ENCODE measurements at regions not wholly inside any gene's neighbourhood (a gene's known extent, or its start where the extent isn't known, plus 50 kb on each side); places are given as distances from the start of the nearest gene placed in this dataset.

- H3K4me1 ChIP-seq = peaks cover 0 to under 1% (median 0%) of the 10 kb centered on the region in 4 donors
- H3K9me3 ChIP-seq = no peaks in the 10 kb centered on the region
- H3K4me3 ChIP-seq = no peak overlapping the region
- DNase-seq = peak; percentile 59
- no peaks in the 10 kb centered on the region for H3K36me3 ChIP-seq
- H3K27me3 ChIP-seq = peaks cover 4% of the 10 kb centered on the region
- in situ Hi-C loops (cut with MboI; ENCODE audit: low pct_ligation_motif_present in 1 of 4, low pct_unique_long_range_greater_than_20kb in 1 of 4, low sequenced_read_pairs in 3 of 4) = loop anchor here in 3 of 4 donors (10.0 to 25.0 kb wide), 3 partner anchors 353 to 1406 kb away; partner anchors contain the start of gene MEIS1 (in 3 of the 3)
- WGBS, 2 donors (ENCODE audit: low coverage in 1 of 2) = 33 to 44% methylated on average over 4 to 5 of the region's 5 CpGs
- TF ChIP-seq POLR2A (IDR thresholded peaks at IDR 0.05) (no peak), EP300 (IDR thresholded peaks at IDR 0.05; ENCODE audit: low read depth) (no peak), POLR2AphosphoS5 (IDR thresholded peaks at IDR 0.05) (peak in 1 of 3 donors; percentile 26)
- TF ChIP-seq, protein P1, sequence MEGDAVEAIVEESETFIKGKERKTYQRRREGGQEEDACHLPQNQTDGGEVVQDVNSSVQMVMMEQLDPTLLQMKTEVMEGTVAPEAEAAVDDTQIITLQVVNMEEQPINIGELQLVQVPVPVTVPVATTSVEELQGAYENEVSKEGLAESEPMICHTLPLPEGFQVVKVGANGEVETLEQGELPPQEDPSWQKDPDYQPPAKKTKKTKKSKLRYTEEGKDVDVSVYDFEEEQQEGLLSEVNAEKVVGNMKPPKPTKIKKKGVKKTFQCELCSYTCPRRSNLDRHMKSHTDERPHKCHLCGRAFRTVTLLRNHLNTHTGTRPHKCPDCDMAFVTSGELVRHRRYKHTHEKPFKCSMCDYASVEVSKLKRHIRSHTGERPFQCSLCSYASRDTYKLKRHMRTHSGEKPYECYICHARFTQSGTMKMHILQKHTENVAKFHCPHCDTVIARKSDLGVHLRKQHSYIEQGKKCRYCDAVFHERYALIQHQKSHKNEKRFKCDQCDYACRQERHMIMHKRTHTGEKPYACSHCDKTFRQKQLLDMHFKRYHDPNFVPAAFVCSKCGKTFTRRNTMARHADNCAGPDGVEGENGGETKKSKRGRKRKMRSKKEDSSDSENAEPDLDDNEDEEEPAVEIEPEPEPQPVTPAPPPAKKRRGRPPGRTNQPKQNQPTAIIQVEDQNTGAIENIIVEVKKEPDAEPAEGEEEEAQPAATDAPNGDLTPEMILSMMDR (IDR thresholded peaks at IDR 0.05) = peak; percentile 63 to 75 (median 64)
- intact Hi-C loops (cut with DNase I; ENCODE audit: low total_unique reads) = loop anchor here (10.0 kb wide), 2 partner anchors 1266 to 1406 kb away; partner anchors contain the start of gene MEIS1
- H3K27ac ChIP-seq = no peak overlapping the region
Measured at GRCh38 chr2:67840460-67841068, 222.2 kb downstream of the C1D start.

DNA sequence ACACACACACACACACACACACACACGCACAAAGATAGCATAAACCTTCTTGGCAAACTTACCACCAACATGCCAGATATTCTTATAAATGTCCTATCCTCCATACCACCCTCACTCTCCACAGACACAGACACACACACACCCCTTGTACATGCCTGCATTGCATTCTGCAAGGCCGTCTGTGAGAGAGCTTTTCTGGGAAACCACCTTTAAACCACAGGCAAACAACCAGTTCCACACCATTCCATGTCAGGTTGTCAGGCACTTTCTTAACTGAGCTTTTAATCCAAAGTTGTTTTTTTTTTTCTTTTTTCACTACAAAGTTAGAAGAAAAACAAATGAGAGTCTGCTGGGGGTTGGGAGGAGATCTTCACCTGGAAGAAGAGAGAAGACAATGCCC lies 221.1 kb downstream of the C1D start:
- Histone ChIP-seq H3K9me3 (no peaks in the 10 kb centered on the region), H3K27ac (no peak overlapping the region), H3K4me1 (peaks cover 0 to 12% (median 6%) of the 10 kb centered on the region in 4 donors), H3K36me3 (no peaks in the 10 kb centered on the region), H3K4me3 (no peak overlapping the region), H3K27me3 (peaks cover 11% of the 10 kb centered on the region)
- TF ChIP-seq POLR2AphosphoS5 (IDR thresholded peaks at IDR 0.05) (no peak), POLR2A (IDR thresholded peaks at IDR 0.05) (no peak), EP300 (IDR thresholded peaks at IDR 0.05; ENCODE audit: low read depth) (no peak)
- TF ChIP-seq, protein P1 (IDR thresholded peaks at IDR 0.05) = no peak
- intact Hi-C loops (cut with DNase I; ENCODE audit: low total_unique reads) = loop anchor here (10.0 kb wide), 2 partner anchors 1267 to 1407 kb away; partner anchors contain the start of gene MEIS1
- WGBS, 2 donors (ENCODE audit: low coverage in 1 of 2) = 53% methylated on average over 2 of the region's 2 CpGs; no CpG with 5 or more reads in 1 of the 2 donors
- in situ Hi-C loops (cut with MboI; ENCODE audit: low pct_ligation_motif_present in 1 of 4, low pct_unique_long_range_greater_than_20kb in 1 of 4, low sequenced_read_pairs in 3 of 4) = loop anchor here in 3 of 4 donors (10.0 to 25.0 kb wide), 3 partner anchors 354 to 1407 kb away; partner anchors contain the start of gene MEIS1 (in 3 of the 3)
- DNase-seq = no peak

DNA sequence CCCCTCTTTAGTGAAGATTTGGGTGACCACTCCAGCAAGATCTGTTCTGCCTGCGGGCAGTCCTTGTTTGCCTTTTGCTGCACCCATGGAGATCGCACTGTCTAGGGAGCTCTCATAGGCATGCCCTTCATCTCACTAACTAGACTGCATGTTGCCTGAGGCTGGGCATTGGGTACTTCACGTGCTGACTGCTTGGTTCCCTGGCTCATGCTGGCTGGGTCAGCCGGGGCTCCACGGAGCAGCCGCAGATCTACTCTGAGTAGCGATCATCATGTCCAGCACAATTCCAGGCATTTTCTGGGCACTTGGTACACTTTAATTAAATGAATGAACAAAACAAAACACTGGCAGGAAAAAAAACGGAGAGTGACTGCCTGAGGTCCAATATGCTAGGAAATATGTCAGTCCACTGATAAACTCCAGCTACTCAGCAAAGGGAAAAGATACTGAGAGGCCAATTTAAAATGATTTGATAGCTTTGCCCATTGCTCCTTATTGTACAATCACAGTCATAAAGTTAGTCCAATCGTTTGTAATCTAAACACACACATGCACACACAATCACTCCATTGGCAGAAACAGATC lies 220.3 kb downstream of the C1D start:
- no peak for DNase-seq
- intact Hi-C loops (cut with DNase I; ENCODE audit: low total_unique reads) (loop anchor here (10.0 kb wide), 2 partner anchors 1268 to 1408 kb away; partner anchors contain the start of gene MEIS1), in situ Hi-C loops (cut with MboI; ENCODE audit: low pct_ligation_motif_present in 1 of 4, low pct_unique_long_range_greater_than_20kb in 1 of 4, low sequenced_read_pairs in 3 of 4) (loop anchor here in 3 of 4 donors (10.0 to 25.0 kb wide), 3 partner anchors 355 to 1408 kb away; partner anchors contain the start of gene MEIS1 (in 3 of the 3))
- TF ChIP-seq EP300 (IDR thresholded peaks at IDR 0.05; ENCODE audit: low read depth) (no peak), POLR2AphosphoS5 (IDR thresholded peaks at IDR 0.05) (no peak), POLR2A (IDR thresholded peaks at IDR 0.05) (no peak)
- TF ChIP-seq, protein P1 (IDR thresholded peaks at IDR 0.05) = no peak
- Histone ChIP-seq H3K4me3 (no peak overlapping the region), H3K36me3 (no peaks in the 10 kb centered on the region), H3K9me3 (no peaks in the 10 kb centered on the region), H3K27ac (no peak overlapping the region), H3K4me1 (peaks cover 0 to 12% (median 6%) of the 10 kb centered on the region in 4 donors), H3K27me3 (peaks cover 11% of the 10 kb centered on the region)
- 0 to 58% methylated on average over 1 to 9 of the region's 9 CpGs for WGBS, 2 donors (ENCODE audit: low coverage in 1 of 2)

GRCh38 chr2:67844024-67844540 lies 218.7 kb downstream of the C1D start:
- intact Hi-C loops (cut with DNase I; ENCODE audit: low total_unique reads) = loop anchor here (10.0 kb wide), 2 partner anchors 1269 to 1409 kb away; partner anchors contain the start of gene MEIS1
- no peak for DNase-seq
- WGBS, 2 donors (ENCODE audit: low coverage in 1 of 2) = 40 to 56% methylated on average over 1 of the region's 1 CpG
- Histone ChIP-seq H3K9me3 (no peaks in the 10 kb centered on the region), H3K27me3 (peaks cover 11% of the 10 kb centered on the region), H3K27ac (no peak overlapping the region), H3K36me3 (no peaks in the 10 kb centered on the region), H3K4me1 (peaks cover 0 to 12% (median 6%) of the 10 kb centered on the region in 4 donors), H3K4me3 (no peak overlapping the region)
- in situ Hi-C loops (cut with MboI; ENCODE audit: low pct_ligation_motif_present in 1 of 4, low pct_unique_long_range_greater_than_20kb in 1 of 4, low sequenced_read_pairs in 3 of 4) = loop anchor here in 3 of 4 donors (10.0 to 25.0 kb wide), 3 partner anchors 357 to 1409 kb away; partner anchors contain the start of gene MEIS1 (in 3 of the 3)
- TF ChIP-seq POLR2AphosphoS5 (IDR thresholded peaks at IDR 0.05) (no peak), EP300 (IDR thresholded peaks at IDR 0.05; ENCODE audit: low read depth) (no peak), POLR2A (IDR thresholded peaks at IDR 0.05) (no peak)
- TF ChIP-seq, protein P1 (IDR thresholded peaks at IDR 0.05) = no peak

Data from transverse colon (tissue), 4 donors.